Thymus (tissue), 11 donors: ENCODE measurements at regions not wholly inside any gene's neighbourhood (a gene's known extent, or its start where the extent isn't known, plus 50 kb on each side); places are given as distances from the start of the nearest gene placed in this dataset.

ENCODE experiments used
- DNase-seq, 9 donors: peaks; one replicate each; pipeline ENCODE4 v3.0.0-alpha.2; 2013; ENCODE audit warnings: low spot score in 9 of 9, low read depth in 6 of 9, missing footprints in 1 of 9
- H3K27ac ChIP-seq, 2 donors: one replicate each; pipeline ENCODE4 v1.5.1; 2013; ENCODE audit warnings: control low read depth in 1 of 2, low read depth in 1 of 2, low read length in 1 of 2, mild to moderate bottlenecking in 1 of 2, moderate library complexity in 1 of 2
- H3K27me3 ChIP-seq, 2 donors: one replicate each; pipeline ENCODE4 v1.5.1; 2013; ENCODE audit warnings: low read length in 1 of 2; ENCODE audit not compliant: control insufficient read depth in 2 of 2, insufficient read depth in 1 of 2
- H3K36me3 ChIP-seq, 2 donors: one replicate each; pipeline ENCODE4 v1.5.1; 2013; ENCODE audit warnings: low read length in 1 of 2, mild to moderate bottlenecking in 1 of 2, moderate library complexity in 1 of 2; ENCODE audit not compliant: control insufficient read depth in 2 of 2, insufficient read depth in 2 of 2
- H3K4me1 ChIP-seq, 2 donors: one replicate each; pipeline ENCODE4 v1.5.1; 2013; ENCODE audit warnings: low read length in 2 of 2; ENCODE audit not compliant: control insufficient read depth in 2 of 2, insufficient read depth in 2 of 2
- H3K4me3 ChIP-seq, 2 donors: one replicate each; pipeline ENCODE4 v1.5.1; 2013; ENCODE audit warnings: low read length in 2 of 2, control low read depth in 1 of 2, mild to moderate bottlenecking in 1 of 2
- H3K9me3 ChIP-seq, 2 donors: one replicate each; pipeline ENCODE4 v1.5.1; 2013; ENCODE audit warnings: low read length in 1 of 2, mild to moderate bottlenecking in 1 of 2; ENCODE audit not compliant: control insufficient read depth in 2 of 2, insufficient read depth in 1 of 2
- WGBS: extraction: QIAGEN DNeasy Blood & Tissue Kit; methylation state at CpG from one replicate; pipeline ENCODE4 v1.1.7; 2013; 5-methylcytosine and 5-hydroxymethylcytosine counted together
- donor health status: healthy.

DNA sequence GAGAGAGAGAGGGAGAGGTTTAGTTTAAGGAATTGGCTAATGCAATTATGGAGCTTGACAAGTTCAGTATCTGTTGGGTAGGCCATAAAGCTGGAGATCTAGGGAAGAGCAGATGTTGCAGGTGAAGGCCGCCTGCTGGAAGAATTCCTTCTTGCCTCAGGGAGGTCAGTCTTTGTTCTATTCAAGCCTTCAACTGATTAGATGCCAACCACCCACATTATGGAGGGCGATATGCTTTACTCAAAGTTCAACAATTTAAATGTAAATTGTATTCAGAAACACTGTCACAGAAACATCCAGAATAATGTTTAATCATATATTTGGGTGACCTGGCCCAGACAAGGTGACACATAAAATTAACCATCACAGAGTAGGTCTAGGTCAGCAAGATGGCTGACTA, 51.7 kb upstream of the SSBP2 start:
- H3K9me3 ChIP-seq: peaks cover 0 to 2% of the 10 kb centered on the region in 2 donors
- H3K4me1 ChIP-seq: peaks cover 2 to 7% of the 10 kb centered on the region in 2 donors
- no peak overlapping the region for H3K27ac ChIP-seq
- H3K27me3 ChIP-seq: no peaks in the 10 kb centered on the region
- H3K36me3 ChIP-seq: no peaks in the 10 kb centered on the region
- H3K4me3 ChIP-seq: no peak overlapping the region
- 100% methylated on average over 2 of the region's 2 CpGs for WGBS
- DNase-seq: no peak

DNA sequence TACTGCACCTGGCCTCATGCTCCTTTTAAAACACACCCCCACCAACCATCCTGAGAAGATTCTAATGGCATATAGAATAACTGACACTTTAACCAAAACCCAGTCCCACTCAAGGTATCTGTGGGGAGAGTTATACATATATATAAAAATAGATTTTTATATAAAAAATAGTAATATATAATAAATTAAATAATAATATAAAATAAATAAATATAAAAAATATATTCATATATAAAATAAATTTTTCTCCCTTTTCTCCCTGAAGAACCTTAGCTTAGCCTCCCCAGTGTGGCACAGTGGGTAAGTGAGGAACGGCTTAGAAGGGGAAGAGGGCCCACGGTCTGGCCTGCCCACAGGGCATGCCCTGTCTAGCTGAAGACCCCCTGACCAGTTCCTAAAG, 51.1 kb upstream of the SSBP2 start:
- Histone ChIP-seq H3K9me3 (peaks cover 0 to 2% of the 10 kb centered on the region in 2 donors), H3K27me3 (no peaks in the 10 kb centered on the region), H3K36me3 (no peaks in the 10 kb centered on the region), H3K4me1 (peaks cover 2 to 7% of the 10 kb centered on the region in 2 donors), H3K4me3 (no peak overlapping the region), H3K27ac (no peak overlapping the region)
- WGBS: 96% methylated on average over 2 of the region's 2 CpGs
- no peak for DNase-seq

DNA sequence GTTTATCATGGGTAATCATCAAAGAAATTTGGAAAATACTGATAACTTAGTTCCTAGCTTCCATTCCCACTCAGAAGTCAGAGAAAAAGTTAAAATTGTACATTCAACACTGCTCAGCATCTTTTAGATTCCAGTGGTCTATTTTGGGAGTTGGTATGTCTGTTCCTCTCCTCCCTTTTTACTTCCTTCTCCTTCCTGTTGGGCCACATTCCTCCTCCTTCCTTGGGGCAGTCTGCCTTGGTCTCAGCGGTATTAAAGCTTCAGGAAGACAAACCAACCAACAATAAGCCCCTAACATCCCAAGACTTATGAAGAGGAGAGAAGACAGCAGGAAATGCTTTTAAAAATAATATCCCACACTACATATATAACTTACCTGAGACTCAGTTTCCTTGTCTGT, 49.9 kb upstream of the SSBP2 start:
- peaks cover 0 to 2% of the 10 kb centered on the region in 2 donors for H3K9me3 ChIP-seq
- no peak overlapping the region for H3K4me3 ChIP-seq
- 80% methylated on average over 1 of the region's 1 CpG for WGBS
- peaks cover 2 to 10% of the 10 kb centered on the region in 2 donors for H3K4me1 ChIP-seq
- DNase-seq: no peak
- H3K36me3 ChIP-seq: no peaks in the 10 kb centered on the region
- H3K27me3 ChIP-seq: no peaks in the 10 kb centered on the region
- H3K27ac ChIP-seq: no peak overlapping the region
